UCSD-AML1 (cell line): ENCODE measurements at regions not wholly inside any gene's neighbourhood (a gene's known extent, or its start where the extent isn't known, plus 50 kb on each side); places are given as distances from the start of the nearest gene placed in this dataset.
"Not testable (repeated sequence)": the region's sequence is repeated elsewhere in the genome, so short reads cannot be mapped to it uniquely, and the experiment has no call there.

ENCODE experiments used
- DNase-seq: peaks from one replicate; lab custom pipeline; 2025; ENCODE audit not compliant: unreplicated experiment; lab: John Stamatoyannopoulos, UW

- DNase-seq = no peak
These were observed 1131.2 kb downstream of the FAM181B start for GRCh38 chr11:81602508-81602907.

- no peak for DNase-seq
These were observed 1137.0 kb downstream of the FAM181B start for GRCh38 chr11:81596704-81597103.

- DNase-seq = no peak
These were observed 1148.2 kb downstream of the FAM181B start for GRCh38 chr11:81585390-81585933.

GRCh38 chr11:81579339-81579738 lies 1154.3 kb downstream of the FAM181B start:
- no peak for DNase-seq

- no peak for DNase-seq
These were observed 1155.1 kb downstream of the FAM181B start for GRCh38 chr11:81578571-81578970.

- no peak for DNase-seq
These were observed 1159.4 kb downstream of the FAM181B start for GRCh38 chr11:81574301-81574700.

- DNase-seq = no peak
These were observed 1160.3 kb downstream of the FAM181B start for GRCh38 chr11:81573367-81573766.

GRCh38 chr11:81570669-81571068 lies 1163.0 kb downstream of the FAM181B start:
- DNase-seq = no peak

- no peak for DNase-seq
These were observed 1163.7 kb downstream of the FAM181B start for GRCh38 chr11:81569999-81570398.

- no peak for DNase-seq
These were observed 1164.7 kb downstream of the FAM181B start for GRCh38 chr11:81568918-81569317.

- no peak for DNase-seq
These were observed 1185.5 kb downstream of the FAM181B start for GRCh38 chr11:81548123-81548522.

- not testable (repeated sequence) for DNase-seq
These were observed 1193.9 kb downstream of the FAM181B start for GRCh38 chr11:81539806-81540205.

GRCh38 chr11:81515566-81515965 lies 1218.1 kb downstream of the FAM181B start:
- no peak for DNase-seq

- DNase-seq = no peak
These were observed 1236.4 kb downstream of the FAM181B start for GRCh38 chr11:81497202-81497804.

GRCh38 chr11:81496601-81497000 lies 1237.1 kb downstream of the FAM181B start:
- DNase-seq = no peak

GRCh38 chr11:81495699-81496292 lies 1237.9 kb downstream of the FAM181B start:
- no peak for DNase-seq

- DNase-seq = no peak
These were observed 1239.2 kb downstream of the FAM181B start for GRCh38 chr11:81494431-81494830.

- no peak for DNase-seq
These were observed 1240.7 kb downstream of the FAM181B start for GRCh38 chr11:81492923-81493445.

GRCh38 chr11:81487109-81487508 lies 1246.6 kb downstream of the FAM181B start:
- no peak for DNase-seq

GRCh38 chr11:81484196-81484595 lies 1249.5 kb downstream of the FAM181B start:
- no peak for DNase-seq

- DNase-seq = no peak
These were observed 1256.4 kb downstream of the FAM181B start for GRCh38 chr11:81477277-81477676.

- DNase-seq = no peak
These were observed 1257.3 kb downstream of the FAM181B start for GRCh38 chr11:81476345-81476744.
